ENCODE measurements at regions not wholly inside any gene's neighbourhood (a gene's known extent, or its start where the extent isn't known, plus 50 kb on each side); places are given as distances from the start of the nearest gene placed in this dataset.

DNA sequence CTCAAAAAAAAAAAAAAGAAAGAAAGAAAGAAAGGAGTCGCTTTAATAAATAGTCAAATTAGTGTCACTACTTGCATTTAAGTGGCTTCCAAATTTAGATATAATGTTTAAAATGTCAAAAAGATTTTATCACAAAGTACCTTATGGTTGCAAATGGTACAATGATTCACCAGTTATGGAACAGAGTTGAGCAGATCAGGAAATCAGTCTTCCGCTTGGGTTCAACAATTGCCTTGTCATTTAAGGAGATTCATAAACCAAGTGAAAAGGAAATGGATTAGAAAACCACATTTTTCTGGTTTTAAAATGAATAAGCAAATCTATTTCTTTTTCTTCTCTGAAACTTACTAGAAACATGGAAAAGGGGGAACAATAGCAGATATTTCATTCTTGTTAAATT, 94.8 kb upstream of the PTPRT start:
- Histone ChIP-seq H2AFZ (no peak overlapping the region), H4K20me1 (replicated peaks; ENCODE audit: insufficient read depth) (no peaks in the 10 kb centered on the region), H3K36me3 (ENCODE audit: insufficient read depth) (peaks cover 5% of the 10 kb centered on the region; the same call in 1 of the 2 replicates), H3K27me3 (ENCODE audit: insufficient read depth) (no peaks in the 10 kb centered on the region), H3K4me1 (ENCODE audit: insufficient read depth) (no peaks in the 10 kb centered on the region), H3K79me2 (replicated peaks; ENCODE audit: insufficient read depth) (no peaks in the 10 kb centered on the region), H3K9me2 (ENCODE audit: insufficient read depth) (no peaks in the 10 kb centered on the region), H3K27ac (ENCODE audit: low read depth) (no peak overlapping the region), H3F3A (replicated peaks; ENCODE audit: low read depth) (no peaks in the 10 kb centered on the region), H3K4me3 (no peak overlapping the region), H3K4me2 (no peak overlapping the region)
- Mint-ChIP-seq H3K4me3 (no peak overlapping the region), H3K36me3 (ENCODE audit: low read depth) (peaks cover 34% of the 10 kb centered on the region; the same call in 2 of the 3 replicates), H3K27ac (no peak overlapping the region), H3K4me1 (no peaks in the 10 kb centered on the region), H3K9me3 (peaks cover 84% of the 10 kb centered on the region), H3K27me3 (ENCODE audit: insufficient read depth, low read depth, poor library complexity) (peaks cover 3% of the 10 kb centered on the region)
- ATAC-seq (no peak), DNase-seq (ENCODE audit: low spot score) (no peak)
- TF ChIP-seq NANOG (IDR thresholded peaks at IDR 0.05; ENCODE audit: borderline replicate concordance): no peak
- TF ChIP-seq JUNB (IDR thresholded peaks at IDR 0.05; ENCODE audit: unreplicated experiment): no peak
- TF ChIP-seq, protein P1, sequence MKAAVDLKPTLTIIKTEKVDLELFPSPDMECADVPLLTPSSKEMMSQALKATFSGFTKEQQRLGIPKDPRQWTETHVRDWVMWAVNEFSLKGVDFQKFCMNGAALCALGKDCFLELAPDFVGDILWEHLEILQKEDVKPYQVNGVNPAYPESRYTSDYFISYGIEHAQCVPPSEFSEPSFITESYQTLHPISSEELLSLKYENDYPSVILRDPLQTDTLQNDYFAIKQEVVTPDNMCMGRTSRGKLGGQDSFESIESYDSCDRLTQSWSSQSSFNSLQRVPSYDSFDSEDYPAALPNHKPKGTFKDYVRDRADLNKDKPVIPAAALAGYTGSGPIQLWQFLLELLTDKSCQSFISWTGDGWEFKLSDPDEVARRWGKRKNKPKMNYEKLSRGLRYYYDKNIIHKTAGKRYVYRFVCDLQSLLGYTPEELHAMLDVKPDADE (IDR thresholded peaks at IDR 0.05): no peak

DNA sequence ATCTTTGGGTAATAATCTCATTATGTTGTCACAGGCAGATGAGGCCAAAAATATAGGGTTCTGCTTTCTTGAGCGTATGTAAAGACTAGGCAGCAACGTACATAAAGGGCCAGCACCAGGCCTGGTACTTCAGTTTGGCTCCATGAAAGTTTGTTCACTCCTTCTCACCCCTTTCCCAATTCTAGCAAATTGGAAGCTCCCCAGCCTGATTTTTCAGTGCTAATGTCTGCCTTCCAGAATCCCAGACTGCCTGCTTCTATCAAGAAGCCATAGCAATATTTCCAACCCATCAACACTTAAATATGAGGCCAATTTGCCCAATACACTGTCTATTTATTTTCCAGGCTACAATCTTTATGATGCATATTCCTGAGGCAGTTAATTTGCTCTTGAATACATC, 93.4 kb upstream of the PTPRT start:
- no peak overlapping the region for H3K4me2 ChIP-seq
- no peaks in the 10 kb centered on the region for H3F3A ChIP-seq (replicated peaks; ENCODE audit: low read depth)
- Mint-ChIP-seq H3K9me3 (peaks cover 73% of the 10 kb centered on the region), H3K36me3 (ENCODE audit: low read depth) (peaks cover 37% of the 10 kb centered on the region), H3K4me3 (no peak overlapping the region), H3K4me1 (no peaks in the 10 kb centered on the region), H3K27me3 (ENCODE audit: insufficient read depth, low read depth, poor library complexity) (peaks cover 3% of the 10 kb centered on the region), H3K27ac (no peak overlapping the region)
- H3K4me3 ChIP-seq: no peak overlapping the region
- H3K36me3 ChIP-seq (ENCODE audit: insufficient read depth): peaks cover 5% of the 10 kb centered on the region; the same call in 1 of the 2 replicates
- no peak overlapping the region for H3K27ac ChIP-seq (ENCODE audit: low read depth)
- no peak for TF ChIP-seq EZH2phosphoT487 (IDR thresholded peaks at IDR 0.05; ENCODE audit: unreplicated experiment)
- TF ChIP-seq, protein P2, sequence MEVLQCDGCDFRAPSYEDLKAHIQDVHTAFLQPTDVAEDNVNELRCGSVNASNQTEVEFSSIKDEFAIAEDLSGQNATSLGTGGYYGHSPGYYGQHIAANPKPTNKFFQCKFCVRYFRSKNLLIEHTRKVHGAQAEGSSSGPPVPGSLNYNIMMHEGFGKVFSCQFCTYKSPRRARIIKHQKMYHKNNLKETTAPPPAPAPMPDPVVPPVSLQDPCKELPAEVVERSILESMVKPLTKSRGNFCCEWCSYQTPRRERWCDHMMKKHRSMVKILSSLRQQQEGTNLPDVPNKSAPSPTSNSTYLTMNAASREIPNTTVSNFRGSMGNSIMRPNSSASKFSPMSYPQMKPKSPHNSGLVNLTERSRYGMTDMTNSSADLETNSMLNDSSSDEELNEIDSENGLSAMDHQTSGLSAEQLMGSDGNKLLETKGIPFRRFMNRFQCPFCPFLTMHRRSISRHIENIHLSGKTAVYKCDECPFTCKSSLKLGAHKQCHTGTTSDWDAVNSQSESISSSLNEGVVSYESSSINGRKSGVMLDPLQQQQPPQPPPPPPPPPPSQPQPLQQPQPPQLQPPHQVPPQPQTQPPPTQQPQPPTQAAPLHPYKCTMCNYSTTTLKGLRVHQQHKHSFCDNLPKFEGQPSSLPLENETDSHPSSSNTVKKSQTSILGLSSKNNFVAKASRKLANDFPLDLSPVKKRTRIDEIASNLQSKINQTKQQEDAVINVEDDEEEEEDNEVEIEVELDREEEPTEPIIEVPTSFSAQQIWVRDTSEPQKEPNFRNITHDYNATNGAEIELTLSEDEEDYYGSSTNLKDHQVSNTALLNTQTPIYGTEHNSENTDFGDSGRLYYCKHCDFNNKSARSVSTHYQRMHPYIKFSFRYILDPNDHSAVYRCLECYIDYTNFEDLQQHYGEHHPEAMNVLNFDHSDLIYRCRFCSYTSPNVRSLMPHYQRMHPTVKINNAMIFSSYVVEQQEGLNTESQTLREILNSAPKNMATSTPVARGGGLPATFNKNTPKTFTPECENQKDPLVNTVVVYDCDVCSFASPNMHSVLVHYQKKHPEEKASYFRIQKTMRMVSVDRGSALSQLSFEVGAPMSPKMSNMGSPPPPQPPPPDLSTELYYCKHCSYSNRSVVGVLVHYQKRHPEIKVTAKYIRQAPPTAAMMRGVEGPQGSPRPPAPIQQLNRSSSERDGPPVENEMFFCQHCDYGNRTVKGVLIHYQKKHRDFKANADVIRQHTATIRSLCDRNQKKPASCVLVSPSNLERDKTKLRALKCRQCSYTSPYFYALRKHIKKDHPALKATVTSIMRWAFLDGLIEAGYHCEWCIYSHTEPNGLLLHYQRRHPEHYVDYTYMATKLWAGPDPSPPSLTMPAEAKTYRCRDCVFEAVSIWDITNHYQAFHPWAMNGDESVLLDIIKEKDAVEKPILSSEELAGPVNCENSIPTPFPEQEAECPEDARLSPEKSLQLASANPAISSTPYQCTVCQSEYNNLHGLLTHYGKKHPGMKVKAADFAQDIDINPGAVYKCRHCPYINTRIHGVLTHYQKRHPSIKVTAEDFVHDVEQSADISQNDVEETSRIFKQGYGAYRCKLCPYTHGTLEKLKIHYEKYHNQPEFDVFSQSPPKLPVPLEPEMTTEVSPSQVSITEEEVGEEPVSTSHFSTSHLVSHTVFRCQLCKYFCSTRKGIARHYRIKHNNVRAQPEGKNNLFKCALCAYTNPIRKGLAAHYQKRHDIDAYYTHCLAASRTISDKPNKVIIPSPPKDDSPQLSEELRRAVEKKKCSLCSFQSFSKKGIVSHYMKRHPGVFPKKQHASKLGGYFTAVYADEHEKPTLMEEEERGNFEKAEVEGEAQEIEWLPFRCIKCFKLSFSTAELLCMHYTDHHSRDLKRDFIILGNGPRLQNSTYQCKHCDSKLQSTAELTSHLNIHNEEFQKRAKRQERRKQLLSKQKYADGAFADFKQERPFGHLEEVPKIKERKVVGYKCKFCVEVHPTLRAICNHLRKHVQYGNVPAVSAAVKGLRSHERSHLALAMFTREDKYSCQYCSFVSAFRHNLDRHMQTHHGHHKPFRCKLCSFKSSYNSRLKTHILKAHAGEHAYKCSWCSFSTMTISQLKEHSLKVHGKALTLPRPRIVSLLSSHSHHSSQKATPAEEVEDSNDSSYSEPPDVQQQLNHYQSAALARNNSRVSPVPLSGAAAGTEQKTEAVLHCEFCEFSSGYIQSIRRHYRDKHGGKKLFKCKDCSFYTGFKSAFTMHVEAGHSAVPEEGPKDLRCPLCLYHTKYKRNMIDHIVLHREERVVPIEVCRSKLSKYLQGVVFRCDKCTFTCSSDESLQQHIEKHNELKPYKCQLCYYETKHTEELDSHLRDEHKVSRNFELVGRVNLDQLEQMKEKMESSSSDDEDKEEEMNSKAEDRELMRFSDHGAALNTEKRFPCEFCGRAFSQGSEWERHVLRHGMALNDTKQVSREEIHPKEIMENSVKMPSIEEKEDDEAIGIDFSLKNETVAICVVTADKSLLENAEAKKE (CRISPR knock-in tag; IDR thresholded peaks at IDR 0.05): no peak
- TF ChIP-seq, protein P3, sequence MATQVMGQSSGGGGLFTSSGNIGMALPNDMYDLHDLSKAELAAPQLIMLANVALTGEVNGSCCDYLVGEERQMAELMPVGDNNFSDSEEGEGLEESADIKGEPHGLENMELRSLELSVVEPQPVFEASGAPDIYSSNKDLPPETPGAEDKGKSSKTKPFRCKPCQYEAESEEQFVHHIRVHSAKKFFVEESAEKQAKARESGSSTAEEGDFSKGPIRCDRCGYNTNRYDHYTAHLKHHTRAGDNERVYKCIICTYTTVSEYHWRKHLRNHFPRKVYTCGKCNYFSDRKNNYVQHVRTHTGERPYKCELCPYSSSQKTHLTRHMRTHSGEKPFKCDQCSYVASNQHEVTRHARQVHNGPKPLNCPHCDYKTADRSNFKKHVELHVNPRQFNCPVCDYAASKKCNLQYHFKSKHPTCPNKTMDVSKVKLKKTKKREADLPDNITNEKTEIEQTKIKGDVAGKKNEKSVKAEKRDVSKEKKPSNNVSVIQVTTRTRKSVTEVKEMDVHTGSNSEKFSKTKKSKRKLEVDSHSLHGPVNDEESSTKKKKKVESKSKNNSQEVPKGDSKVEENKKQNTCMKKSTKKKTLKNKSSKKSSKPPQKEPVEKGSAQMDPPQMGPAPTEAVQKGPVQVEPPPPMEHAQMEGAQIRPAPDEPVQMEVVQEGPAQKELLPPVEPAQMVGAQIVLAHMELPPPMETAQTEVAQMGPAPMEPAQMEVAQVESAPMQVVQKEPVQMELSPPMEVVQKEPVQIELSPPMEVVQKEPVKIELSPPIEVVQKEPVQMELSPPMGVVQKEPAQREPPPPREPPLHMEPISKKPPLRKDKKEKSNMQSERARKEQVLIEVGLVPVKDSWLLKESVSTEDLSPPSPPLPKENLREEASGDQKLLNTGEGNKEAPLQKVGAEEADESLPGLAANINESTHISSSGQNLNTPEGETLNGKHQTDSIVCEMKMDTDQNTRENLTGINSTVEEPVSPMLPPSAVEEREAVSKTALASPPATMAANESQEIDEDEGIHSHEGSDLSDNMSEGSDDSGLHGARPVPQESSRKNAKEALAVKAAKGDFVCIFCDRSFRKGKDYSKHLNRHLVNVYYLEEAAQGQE (IDR thresholded peaks at IDR 0.05; ENCODE audit: unreplicated experiment): no peak
- TF ChIP-seq, protein P4, sequence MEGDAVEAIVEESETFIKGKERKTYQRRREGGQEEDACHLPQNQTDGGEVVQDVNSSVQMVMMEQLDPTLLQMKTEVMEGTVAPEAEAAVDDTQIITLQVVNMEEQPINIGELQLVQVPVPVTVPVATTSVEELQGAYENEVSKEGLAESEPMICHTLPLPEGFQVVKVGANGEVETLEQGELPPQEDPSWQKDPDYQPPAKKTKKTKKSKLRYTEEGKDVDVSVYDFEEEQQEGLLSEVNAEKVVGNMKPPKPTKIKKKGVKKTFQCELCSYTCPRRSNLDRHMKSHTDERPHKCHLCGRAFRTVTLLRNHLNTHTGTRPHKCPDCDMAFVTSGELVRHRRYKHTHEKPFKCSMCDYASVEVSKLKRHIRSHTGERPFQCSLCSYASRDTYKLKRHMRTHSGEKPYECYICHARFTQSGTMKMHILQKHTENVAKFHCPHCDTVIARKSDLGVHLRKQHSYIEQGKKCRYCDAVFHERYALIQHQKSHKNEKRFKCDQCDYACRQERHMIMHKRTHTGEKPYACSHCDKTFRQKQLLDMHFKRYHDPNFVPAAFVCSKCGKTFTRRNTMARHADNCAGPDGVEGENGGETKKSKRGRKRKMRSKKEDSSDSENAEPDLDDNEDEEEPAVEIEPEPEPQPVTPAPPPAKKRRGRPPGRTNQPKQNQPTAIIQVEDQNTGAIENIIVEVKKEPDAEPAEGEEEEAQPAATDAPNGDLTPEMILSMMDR (conservative IDR thresholded peaks at IDR 0.05; ENCODE audit: low read depth in 2 of 2): no peak
- H2AFZ ChIP-seq: no peak overlapping the region
- H3K27me3 ChIP-seq (ENCODE audit: insufficient read depth): no peaks in the 10 kb centered on the region
- H3K79me2 ChIP-seq (replicated peaks; ENCODE audit: insufficient read depth): no peaks in the 10 kb centered on the region
- no peaks in the 10 kb centered on the region for H4K20me1 ChIP-seq (replicated peaks; ENCODE audit: insufficient read depth)
- H3K4me1 ChIP-seq (ENCODE audit: insufficient read depth): no peaks in the 10 kb centered on the region
- DNase-seq (ENCODE audit: low spot score) (no peak), ATAC-seq (no peak)
- H3K9me2 ChIP-seq (ENCODE audit: insufficient read depth): no peaks in the 10 kb centered on the region

Data from GM23338 (cell line).